ENCODE measurements at regions not wholly inside any gene's neighbourhood (a gene's known extent, or its start where the extent isn't known, plus 50 kb on each side); places are given as distances from the start of the nearest gene placed in this dataset.

- Histone ChIP-seq H3K9ac (ENCODE audit: low read length) (no peak overlapping the region), H3K4me2 (ENCODE audit: low read length) (no peak overlapping the region), H3F3A (ENCODE audit: insufficient read depth, low read length, poor library complexity, severe bottlenecking) (no peaks in the 10 kb centered on the region), H3K36me3 (ENCODE audit: insufficient read depth, low read length) (no peaks in the 10 kb centered on the region), H4K20me1 (ENCODE audit: insufficient read depth) (no peaks in the 10 kb centered on the region), H3K27ac (ENCODE audit: low read length) (no peak overlapping the region), H3K4me3 (ENCODE audit: low read length) (no peak overlapping the region), H3K79me2 (replicated peaks; ENCODE audit: insufficient read depth, low read length) (no peaks in the 10 kb centered on the region), H3K27me3 (ENCODE audit: insufficient read depth, low read depth, low read length) (no peaks in the 10 kb centered on the region), H2AFZ (ENCODE audit: low read depth, low read length) (no peak overlapping the region), H3K9me2 (ENCODE audit: insufficient read depth, low read length) (no peaks in the 10 kb centered on the region), H3K9me3 (ENCODE audit: low read length) (no peaks in the 10 kb centered on the region)
- TF ChIP-seq CTCF (IDR thresholded peaks at IDR 0.05; ENCODE audit: poor library complexity, severe bottlenecking) (no peak), SMC3 (conservative IDR thresholded peaks at IDR 0.05; ENCODE audit: poor library complexity) (no peak), POLR2AphosphoS5 (IDR thresholded peaks at IDR 0.05) (no peak), EP300 (conservative IDR thresholded peaks at IDR 0.05; ENCODE audit: poor library complexity, severe bottlenecking) (no peak), RAD21 (conservative IDR thresholded peaks at IDR 0.05) (no peak), TAF1 (IDR thresholded peaks at IDR 0.05; ENCODE audit: low read depth) (no peak), MXI1 (conservative IDR thresholded peaks at IDR 0.05; ENCODE audit: poor library complexity, severe bottlenecking) (no peak), EZH2 (IDR thresholded peaks at IDR 0.05; ENCODE audit: borderline replicate concordance, insufficient read depth, low read length, poor library complexity, severe bottlenecking) (no peak), REST (IDR thresholded peaks at IDR 0.05; ENCODE audit: borderline replicate concordance) (no peak)
Observed at GRCh38 chr13:24071423-24072075, 89.0 kb upstream of the SPATA13 start.

GRCh38 chr13:24073657-24074056 is 86.9 kb upstream of the SPATA13 start:
- Histone ChIP-seq H3K4me3 (ENCODE audit: low read length) (no peak overlapping the region), H3K36me3 (ENCODE audit: insufficient read depth, low read length) (no peaks in the 10 kb centered on the region), H3K9me2 (ENCODE audit: insufficient read depth, low read length) (no peaks in the 10 kb centered on the region), H3F3A (ENCODE audit: insufficient read depth, low read length, poor library complexity, severe bottlenecking) (no peaks in the 10 kb centered on the region), H3K27me3 (ENCODE audit: insufficient read depth, low read depth, low read length) (no peaks in the 10 kb centered on the region), H4K20me1 (ENCODE audit: insufficient read depth) (no peaks in the 10 kb centered on the region), H3K4me2 (ENCODE audit: low read length) (no peak overlapping the region), H3K9ac (ENCODE audit: low read length) (no peak overlapping the region), H3K27ac (ENCODE audit: low read length) (no peak overlapping the region), H3K79me2 (replicated peaks; ENCODE audit: insufficient read depth, low read length) (no peaks in the 10 kb centered on the region), H2AFZ (ENCODE audit: low read depth, low read length) (no peak overlapping the region), H3K9me3 (ENCODE audit: low read length) (no peaks in the 10 kb centered on the region)
- TF ChIP-seq POLR2AphosphoS5 (IDR thresholded peaks at IDR 0.05) (no peak), EZH2 (IDR thresholded peaks at IDR 0.05; ENCODE audit: borderline replicate concordance, insufficient read depth, low read length, poor library complexity, severe bottlenecking) (no peak), CTCF (IDR thresholded peaks at IDR 0.05; ENCODE audit: poor library complexity, severe bottlenecking) (no peak), EP300 (conservative IDR thresholded peaks at IDR 0.05; ENCODE audit: poor library complexity, severe bottlenecking) (no peak), REST (IDR thresholded peaks at IDR 0.05; ENCODE audit: borderline replicate concordance) (no peak)

Measured in neural cell (in vitro differentiated cells).